Ammon's horn (tissue), 1 donor: ENCODE measurements at regions not wholly inside any gene's neighbourhood (a gene's known extent, or its start where the extent isn't known, plus 50 kb on each side); places are given as distances from the start of the nearest gene placed in this dataset.
"Not testable (repeated sequence)": the region's sequence is repeated elsewhere in the genome, so short reads cannot be mapped to it uniquely, and the experiment has no call there.

Source experiments
- DNase-seq: peaks from one replicate; pipeline ENCODE4 v3.0.0-alpha.2; 2016; ENCODE audit warnings: low spot score

DNA sequence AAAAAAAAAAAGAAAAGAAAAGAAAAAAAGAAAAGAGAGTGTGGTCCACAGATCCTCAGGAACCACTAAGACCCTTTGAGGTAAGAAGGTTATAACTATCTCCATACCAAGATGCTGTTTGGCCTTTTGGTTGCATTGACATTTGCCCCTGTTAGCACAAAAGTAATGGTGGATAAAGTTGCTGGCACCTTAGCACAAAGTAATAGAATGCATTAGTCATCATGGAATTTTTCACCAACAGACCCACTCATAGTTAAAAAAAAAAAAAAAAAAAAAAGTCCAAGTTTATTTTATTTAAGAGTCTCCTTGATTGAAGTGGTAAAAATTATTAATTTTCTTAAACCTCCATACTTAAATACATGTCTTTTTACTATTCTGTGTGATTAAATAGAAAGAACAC is 78.4 kb upstream of the RBPJ start:
- DNase-seq: no peak

DNA sequence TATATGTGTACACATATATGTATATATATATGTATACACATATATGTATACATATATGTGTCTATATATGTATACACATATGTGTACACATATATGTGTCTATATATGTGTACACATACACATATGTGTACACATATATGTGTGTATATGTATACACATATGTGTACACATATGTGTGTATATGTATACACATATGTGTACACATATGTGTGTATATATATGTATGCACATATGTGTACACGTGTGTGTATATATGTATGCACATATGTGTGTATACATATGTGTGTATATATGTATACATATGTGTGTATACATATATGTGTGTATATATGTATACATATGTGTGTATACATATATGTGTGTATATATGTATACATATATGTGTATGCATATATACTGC is 76.7 kb upstream of the RBPJ start:
- DNase-seq: not testable (repeated sequence)

DNA sequence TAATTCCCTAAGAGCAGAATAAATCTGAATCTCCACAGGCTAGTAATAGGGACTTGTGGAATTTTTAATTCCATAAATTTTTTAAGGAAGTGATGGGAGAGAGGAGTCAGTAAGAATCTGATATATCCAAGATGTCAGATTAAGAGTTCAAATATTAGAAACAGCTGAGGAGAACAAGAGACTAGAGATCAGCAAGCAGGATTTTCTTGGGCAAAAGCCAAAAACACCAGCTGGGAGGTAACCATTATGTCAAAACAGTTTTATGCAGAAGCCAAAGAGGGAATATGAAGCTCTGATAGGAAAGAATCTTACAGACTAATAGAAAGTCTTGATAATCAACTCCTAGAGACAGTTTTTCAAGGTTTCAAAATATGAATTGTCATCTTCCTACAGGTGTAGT is 72.2 kb upstream of the RBPJ start:
- DNase-seq: no peak

DNA sequence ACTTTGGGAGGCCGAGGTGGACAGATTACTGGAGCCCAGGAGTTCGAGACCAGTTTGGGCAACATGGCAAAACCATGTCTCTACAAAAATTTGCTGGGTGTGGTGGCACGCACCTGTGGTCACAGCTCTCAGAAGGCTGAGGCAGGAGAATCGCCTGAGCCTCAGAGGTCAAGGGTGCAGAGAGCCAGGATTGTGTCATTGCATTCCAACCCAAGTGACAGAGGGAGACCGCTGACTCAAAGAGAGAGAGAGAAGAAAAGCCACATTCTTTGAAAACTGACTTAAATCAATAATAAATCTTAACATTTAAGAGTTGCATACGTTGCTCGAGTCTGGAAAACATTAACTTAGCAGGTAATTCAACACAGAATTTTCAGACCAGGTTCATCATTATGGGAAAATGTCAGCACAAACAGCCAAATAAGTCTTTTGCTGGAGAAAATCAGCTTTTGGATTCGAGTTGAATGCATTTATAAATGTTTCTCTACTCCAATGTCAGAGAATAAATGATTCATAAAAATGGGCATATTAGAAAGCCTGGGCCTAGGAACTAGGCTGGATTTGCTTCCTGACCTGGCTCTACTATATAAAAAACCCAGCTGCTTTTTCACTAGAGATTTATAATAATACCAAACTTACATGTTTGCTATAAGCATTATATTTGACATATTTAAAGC is 68.3 kb upstream of the RBPJ start:
- DNase-seq: no peak

DNA sequence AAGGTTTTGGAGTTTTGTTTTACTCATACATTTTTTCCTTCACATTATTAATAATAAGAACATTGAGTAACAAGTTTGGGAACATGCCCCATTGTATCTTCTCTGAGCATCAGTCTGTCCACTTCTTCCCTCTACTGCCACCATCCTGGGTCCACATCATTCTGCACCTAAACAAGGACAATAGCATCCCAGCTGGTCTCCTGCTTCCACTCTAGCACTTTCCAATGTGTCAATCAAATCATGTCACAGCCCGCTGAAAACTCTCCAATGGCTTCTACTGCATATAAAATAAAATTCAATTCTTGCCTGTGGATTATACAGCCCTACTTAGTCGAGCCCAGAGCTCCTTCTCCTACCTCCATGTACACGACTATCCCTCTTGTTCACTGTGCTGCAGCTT is 66.8 kb upstream of the RBPJ start:
- DNase-seq: no peak

DNA sequence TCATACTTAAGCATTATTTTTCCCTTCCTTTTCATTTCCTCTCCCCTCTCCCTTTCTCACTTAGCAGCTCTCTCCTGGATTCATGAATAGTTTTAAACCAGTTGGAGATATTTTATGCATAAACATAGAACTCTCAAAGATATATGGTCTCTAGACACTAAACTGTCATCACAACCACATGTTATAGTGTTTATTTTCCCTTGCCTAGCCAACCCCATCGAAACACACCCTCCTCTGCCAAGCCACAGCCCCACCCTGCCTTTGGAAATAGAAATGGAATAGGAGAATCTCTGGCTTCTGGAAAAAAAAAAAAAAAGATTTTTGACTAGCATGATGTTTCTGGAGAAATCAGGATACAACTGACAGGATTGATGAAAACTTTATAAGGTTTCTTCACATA is 64.8 kb upstream of the RBPJ start:
- DNase-seq: no peak

DNA sequence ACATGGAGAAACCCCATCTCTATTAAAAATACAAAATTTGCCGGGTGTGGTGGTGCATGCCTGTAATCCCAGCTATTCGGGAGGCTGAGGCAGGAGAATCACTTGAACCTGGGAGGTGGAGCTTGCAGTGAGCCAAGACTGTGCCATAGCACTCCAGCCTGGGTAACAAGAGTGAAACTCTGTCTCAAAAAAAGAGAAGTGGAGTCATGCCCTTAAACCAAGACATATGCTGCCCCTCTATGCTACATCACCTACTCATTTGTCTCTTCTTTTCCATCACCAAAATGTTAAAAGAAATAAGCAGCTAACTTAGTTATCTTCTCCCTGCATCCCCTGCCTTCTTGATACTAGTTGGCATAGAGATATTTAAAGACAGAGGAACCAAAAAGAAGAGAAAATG is 63.4 kb upstream of the RBPJ start:
- not testable (repeated sequence) for DNase-seq

DNA sequence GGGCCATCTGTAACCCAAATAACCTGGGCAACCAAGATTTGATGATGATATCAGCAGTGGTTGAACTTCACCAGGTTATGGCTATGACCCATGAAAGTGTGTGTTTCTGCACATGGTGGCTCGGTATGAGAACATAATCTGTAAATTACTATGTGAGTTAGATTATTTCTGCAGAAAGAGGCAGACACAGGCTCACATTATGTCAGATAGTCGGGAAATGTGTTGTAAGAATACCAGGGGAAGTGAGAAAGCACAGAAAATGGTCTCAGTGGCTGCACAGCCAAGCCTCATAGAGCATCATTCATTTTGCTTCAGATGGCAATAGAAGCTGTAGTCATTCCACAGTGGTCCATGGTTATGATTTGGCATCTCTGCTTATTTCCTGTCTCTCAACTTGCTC is 63.0 kb upstream of the RBPJ start:
- no peak for DNase-seq

DNA sequence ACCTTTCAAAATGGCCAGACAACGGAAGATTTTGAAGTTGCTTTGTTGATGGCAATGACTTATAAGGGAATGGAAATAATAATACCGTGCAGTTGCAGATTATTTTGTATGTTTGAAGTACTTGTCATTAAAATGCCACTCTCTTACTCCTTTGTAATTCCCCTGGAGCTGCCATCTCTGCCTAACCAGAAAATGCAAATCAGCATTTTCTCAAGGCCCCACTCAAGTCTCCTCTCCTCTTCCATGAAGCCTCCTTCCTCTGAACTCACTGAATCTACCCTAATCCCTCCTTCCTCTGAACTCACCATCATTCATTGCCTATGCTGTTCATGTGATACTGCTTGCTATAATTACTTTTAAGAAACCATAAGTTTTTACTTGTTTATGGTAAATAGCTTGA is 60.2 kb upstream of the RBPJ start:
- no peak for DNase-seq

DNA sequence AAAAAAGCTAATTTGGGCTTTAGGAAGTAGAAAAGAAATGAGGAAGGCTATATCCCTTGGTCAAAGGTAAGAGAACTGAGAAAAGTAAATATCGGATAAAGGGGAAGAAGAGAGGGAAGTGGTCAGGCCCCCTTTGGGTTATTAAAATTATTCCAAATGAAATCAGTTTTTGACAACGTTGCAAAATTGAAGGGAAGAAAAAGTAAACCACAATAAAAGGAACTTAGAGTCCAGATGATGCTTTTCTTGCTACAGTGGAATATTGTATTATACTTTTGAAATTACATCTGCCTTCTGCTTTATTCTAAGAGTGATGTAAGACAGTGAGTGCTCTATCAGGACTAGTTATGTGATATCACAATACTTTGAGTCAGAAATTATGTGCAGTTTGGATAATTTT is 59.4 kb upstream of the RBPJ start:
- DNase-seq: no peak

DNA sequence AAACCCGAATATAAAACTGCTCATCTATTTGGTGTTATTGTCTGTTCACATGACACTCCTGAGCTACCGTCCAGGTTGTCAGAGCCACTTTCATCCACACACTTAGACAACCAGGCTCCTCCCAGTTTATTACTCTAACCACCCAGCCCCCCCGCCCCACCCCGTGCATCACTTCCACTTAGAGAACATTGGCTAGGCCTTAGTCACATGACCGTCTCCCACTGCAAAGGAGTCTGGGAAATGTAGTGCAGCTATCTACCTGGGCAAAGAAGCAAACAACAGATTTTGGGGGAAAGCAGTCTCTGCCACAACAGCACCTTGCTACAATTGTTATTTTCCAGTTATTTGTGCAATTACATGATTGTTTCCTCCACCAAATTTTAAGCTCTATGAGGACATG is 57.6 kb upstream of the RBPJ start:
- DNase-seq: no peak

DNA sequence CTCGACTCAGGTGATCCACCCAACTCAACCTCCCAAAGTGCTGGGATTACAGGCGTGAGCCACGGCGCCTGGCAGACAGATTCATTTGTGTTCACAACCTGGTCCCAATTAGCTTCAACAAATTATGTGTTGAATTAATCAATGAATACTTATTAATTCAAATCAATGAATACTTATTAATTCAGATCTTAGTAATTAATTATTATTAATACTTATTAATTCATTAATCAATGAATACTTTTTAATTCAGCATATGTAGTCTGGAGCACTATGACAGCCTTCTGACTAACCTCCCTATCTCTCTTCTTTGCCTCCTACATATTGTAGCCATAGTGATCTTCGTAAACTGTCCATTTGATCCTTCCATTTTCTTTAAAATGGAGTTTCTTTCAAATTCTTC is 56.7 kb upstream of the RBPJ start:
- no peak for DNase-seq

DNA sequence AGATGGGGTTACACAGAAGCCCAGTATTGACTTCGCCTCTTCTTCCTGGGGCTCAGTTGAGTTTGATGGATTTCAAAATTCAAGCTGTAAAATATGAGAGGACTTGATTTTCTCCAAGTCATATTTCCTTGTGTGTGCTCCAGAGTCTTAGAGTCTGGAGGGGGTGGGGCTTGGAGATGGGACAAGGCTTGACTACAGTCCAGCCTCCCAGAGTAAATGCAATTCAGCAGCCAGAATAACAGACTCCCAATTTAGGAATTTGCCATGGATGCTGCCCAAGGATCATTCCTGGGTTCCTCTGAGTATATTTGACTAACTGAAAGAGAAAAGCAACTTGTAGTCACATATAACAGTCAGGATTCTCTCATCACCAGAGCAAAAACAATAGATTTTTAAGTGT is 53.7 kb upstream of the RBPJ start:
- no peak for DNase-seq

DNA sequence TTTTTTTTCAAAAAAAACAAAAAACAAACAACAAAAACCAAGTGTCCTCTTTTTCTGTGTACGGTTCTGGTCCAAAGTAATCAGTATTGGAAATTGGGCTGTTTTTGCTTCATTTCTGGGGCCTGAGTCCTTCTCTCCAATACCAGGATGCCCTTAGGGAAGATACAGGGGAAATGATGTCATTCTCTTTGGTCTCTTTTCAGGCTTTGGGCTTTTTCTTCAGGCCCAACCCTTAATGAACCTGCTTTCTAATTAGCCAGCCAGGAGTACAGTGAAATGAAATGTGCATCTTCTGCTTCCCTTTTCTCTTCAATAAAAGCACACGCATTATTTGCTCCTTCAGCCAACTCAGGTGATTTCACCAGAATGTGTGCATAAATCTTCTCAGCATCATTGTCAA is 52.6 kb upstream of the RBPJ start:
- DNase-seq: no peak

DNA sequence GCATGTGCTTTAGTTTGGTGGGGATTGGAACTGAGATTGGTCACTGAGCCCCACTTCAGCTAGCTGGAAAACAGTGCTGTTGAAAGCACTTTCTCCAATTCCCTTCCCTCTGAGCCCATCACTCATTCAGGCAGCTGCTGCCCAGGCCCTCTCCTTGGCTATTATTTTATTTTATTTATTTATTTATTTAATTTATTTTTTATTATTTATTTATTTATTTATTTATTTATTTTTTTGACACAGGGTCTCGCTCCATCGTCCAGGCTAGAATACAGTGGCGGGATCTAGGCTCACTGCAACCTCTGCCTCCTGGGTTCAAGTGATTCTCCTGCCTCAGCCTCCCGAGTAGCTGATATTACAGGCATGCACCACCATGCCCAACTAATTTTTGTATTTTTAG is 51.8 kb upstream of the RBPJ start:
- no peak for DNase-seq
